B cell (primary cell): ENCODE measurements at regions not wholly inside any gene's neighbourhood (a gene's known extent, or its start where the extent isn't known, plus 50 kb on each side); places are given as distances from the start of the nearest gene placed in this dataset.

Source experiments
- ATAC-seq: fragments of 200-7000 bp; cut with Tn5 transposase; one replicate; pipeline ENCODE4 v1.10.0; 2021; ENCODE audit warnings: low read depth, mild to moderate bottlenecking, moderate number of reproducible peaks, moderate library complexity
- CTCF ChIA-PET: fragments of 350-600 bp; sonication (Branson Sonifier 250); formaldehyde crosslinking; loops from one replicate; lab custom pipeline; 2021; ENCODE audit warnings: antibody characterized with exemption, inconsistent platforms; lab: Charles Lee
- POLR2A ChIA-PET: fragments of 350-600 bp; sonication (Branson Sonifier 250); formaldehyde crosslinking; loops from one replicate; lab custom pipeline; 2021; ENCODE audit warnings: antibody characterized with exemption; lab: Charles Lee
- DNase-seq: peaks from one replicate; pipeline ENCODE4 v3.0.0; 2013
- H2AFZ ChIP-seq: 2 replicates; pipeline ENCODE4 v1.6.1; 2012; ENCODE audit warnings: mild to moderate bottlenecking, low read depth, low read length; ENCODE audit not compliant: insufficient read depth, poor library complexity, severe bottlenecking
- H3K27ac ChIP-seq, 2 donors: 1 replicate in 1 of 2; 2 replicates in 1 of 2; pipeline ENCODE4 v1.5.1; 2012 to 2013; ENCODE audit warnings: low read length in 2 of 2, mild to moderate bottlenecking in 2 of 2, moderate library complexity in 1 of 2
- H3K27me3 ChIP-seq, 4 experiments: fragments of 200-600 bp in 1 of 4; sonication (generic) in 1 of 4; replicated peaks in 1 of 4; 1 replicate in 2 of 4; 2 replicates in 2 of 4; pipeline versions ENCODE4 v1.6.1 to v1.7.0; 2013 to 2016; ENCODE audit warnings: low read length in 3 of 4, mild to moderate bottlenecking in 2 of 4, mixed read lengths in 1 of 4, moderate library complexity in 1 of 4; ENCODE audit not compliant: insufficient read depth in 4 of 4, control insufficient read depth in 3 of 4; ENCODE audit errors: control extremely low read depth in 1 of 4
- H3K36me3 ChIP-seq, 2 experiments: replicated peaks in 1 of 2; 1 replicate in 1 of 2; 2 replicates in 1 of 2; pipeline versions ENCODE4 v1.6.1 to v1.7.1; 2013; ENCODE audit warnings: low read length in 1 of 2; ENCODE audit not compliant: insufficient read depth in 2 of 2, control insufficient read depth in 1 of 2; ENCODE audit errors: control extremely low read depth in 1 of 2, extremely low read depth in 1 of 2
- H3K4me1 ChIP-seq, 2 donors: fragments of 200-600 bp in 1 of 2; sonication (generic) in 1 of 2; 1 replicate in 1 of 2; 2 replicates in 1 of 2; pipeline versions ENCODE4 v1.5.1 to v1.6.1; 2013 to 2017; ENCODE audit warnings: low read length in 2 of 2; ENCODE audit not compliant: control insufficient read depth in 2 of 2, insufficient read depth in 2 of 2
- H3K4me2 ChIP-seq: replicated peaks from 2 replicates; pipeline ENCODE3; 2012; ENCODE audit warnings: mild to moderate bottlenecking, low read depth, low read length; ENCODE audit not compliant: poor library complexity, severe bottlenecking
- H3K4me3 ChIP-seq, 5 experiments: fragments of 200-600 bp in 1 of 5; sonication (generic) in 1 of 5; 1 replicate in 3 of 5; 2 replicates in 2 of 5; pipeline versions ENCODE4 v1.5.1 to v1.7.0; 2011 to 2016; ENCODE audit warnings: low read length in 4 of 5, mild to moderate bottlenecking in 4 of 5, low read depth in 2 of 5, control low read depth in 1 of 5, moderate library complexity in 1 of 5; ENCODE audit not compliant: insufficient read depth in 1 of 5; ENCODE audit errors: control extremely low read depth in 1 of 5, extremely low read depth in 1 of 5
- H3K79me2 ChIP-seq: fragments of 200-600 bp; sonication (generic); one replicate; pipeline ENCODE4 v1.6.0; 2016; ENCODE audit warnings: low read length; ENCODE audit not compliant: control insufficient read depth, insufficient read depth
- H3K9ac ChIP-seq: fragments of 200-600 bp; sonication (generic); 2 replicates; pipeline ENCODE4 v1.6.1; 2017; ENCODE audit warnings: mild to moderate bottlenecking, low read length, moderate library complexity
- H3K9me3 ChIP-seq, 3 donors: one replicate each; pipeline versions ENCODE4 v1.6.1 to v1.7.1; 2013; ENCODE audit warnings: low read length in 2 of 3; ENCODE audit not compliant: control insufficient read depth in 2 of 3, insufficient read depth in 1 of 3; ENCODE audit errors: control extremely low read depth in 1 of 3
- H4K20me1 ChIP-seq: 2 replicates; pipeline ENCODE4 v1.6.0; 2012; ENCODE audit warnings: mild to moderate bottlenecking, low read length; ENCODE audit not compliant: insufficient read depth, control insufficient read depth, poor library complexity, severe bottlenecking
- H3K27ac Mint-ChIP-seq: one replicate; pipeline ENCODE4 v1.8.0; 2021; ENCODE audit warnings: mixed read lengths
- H3K27me3 Mint-ChIP-seq: one replicate; pipeline ENCODE4 v1.8.0; 2021; ENCODE audit warnings: mixed read lengths
- H3K4me1 Mint-ChIP-seq: one replicate; pipeline ENCODE4 v1.8.0; 2021; ENCODE audit warnings: mixed read lengths
- H3K4me3 Mint-ChIP-seq: one replicate; pipeline ENCODE4 v1.8.0; 2021; ENCODE audit warnings: mixed read lengths
- H3K9me3 Mint-ChIP-seq: one replicate; pipeline ENCODE4 v1.8.0; 2022; ENCODE audit warnings: mixed read lengths; ENCODE audit not compliant: insufficient read depth
- EZH2 ChIP-seq: IDR thresholded peaks from 2 replicates; pipeline ENCODE4 v1.6.1; 2012; ENCODE audit warnings: borderline replicate concordance, low read depth, mild to moderate bottlenecking, moderate library complexity, low read length; ENCODE audit not compliant: insufficient read depth, poor library complexity, severe bottlenecking
- WGBS: methylation state at CpG from one replicate; pipeline ENCODE4 v1.1.5; 2013; ENCODE audit warnings: missing lambda C conversion rate; ENCODE audit not compliant: insufficient coverage; 5-methylcytosine and 5-hydroxymethylcytosine counted together
- intact Hi-C: fragments of 100-400 bp; cut with micrococcal nuclease; formaldehyde crosslinking; loops from one replicate; pipeline ENCODE4 v1.10.0; 2022
- TF ChIP-seq, protein P1 (sequence below): fragments of 200-600 bp; IDR thresholded peaks from one replicate; pipeline ENCODE4 v1.8.0; 2022; ENCODE audit warnings: antibody characterized with exemption, mild to moderate bottlenecking

DNA sequence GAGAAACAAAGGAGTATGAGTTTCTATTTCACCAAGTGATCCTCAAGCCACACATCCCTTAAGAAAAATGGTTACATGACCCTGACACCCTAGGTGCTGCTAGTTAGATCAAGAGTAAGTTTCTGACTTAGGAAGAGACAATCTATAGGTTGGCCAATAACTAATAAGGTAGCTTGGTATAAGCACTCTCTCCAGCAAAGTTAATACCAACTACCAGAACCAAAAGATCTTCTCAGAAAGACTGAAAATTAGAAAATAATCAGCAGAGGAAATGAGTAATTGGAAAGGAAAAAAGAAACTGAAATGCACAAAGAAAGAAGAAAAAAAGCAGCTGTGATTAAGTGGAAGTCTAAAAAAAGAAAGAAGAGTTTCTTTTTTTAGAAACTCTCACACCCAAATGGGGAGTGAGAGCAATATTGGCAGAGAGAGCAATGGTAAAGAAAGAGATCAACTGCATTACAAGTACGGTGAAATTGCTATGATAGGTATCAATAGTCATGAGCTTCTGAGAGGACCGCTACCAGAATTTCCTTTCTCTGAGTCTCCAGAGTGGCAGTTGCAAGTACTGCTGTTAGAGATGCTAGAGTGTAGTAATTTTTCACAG is 195.5 kb downstream of the TMEM167A start:
- no peak for ATAC-seq
- Histone ChIP-seq H3K4me3 (no peak overlapping the region), H3K27ac (no peak overlapping the region), H3K4me2 (no peak overlapping the region), H3K79me2 (no peaks in the 10 kb centered on the region), H3K9ac (no peak overlapping the region), H3K4me1 (no peaks in the 10 kb centered on the region), H3K9me3 (peaks cover 0 to 18% (median 9%) of the 10 kb centered on the region in 3 donors), H3K27me3 (no peaks in the 10 kb centered on the region), H4K20me1 (no peaks in the 10 kb centered on the region), H3K36me3 (no peaks in the 10 kb centered on the region), H2AFZ (no peak overlapping the region)
- Mint-ChIP-seq H3K27ac (no peak overlapping the region), H3K4me3 (no peak overlapping the region), H3K4me1 (peaks cover 7% of the 10 kb centered on the region), H3K9me3 (peaks cover 15% of the 10 kb centered on the region), H3K27me3 (no peaks in the 10 kb centered on the region)
- POLR2A ChIA-PET = no interaction called here
- intact Hi-C loops = no loop called here
- TF ChIP-seq EZH2 = no peak
- TF ChIP-seq, protein P1, sequence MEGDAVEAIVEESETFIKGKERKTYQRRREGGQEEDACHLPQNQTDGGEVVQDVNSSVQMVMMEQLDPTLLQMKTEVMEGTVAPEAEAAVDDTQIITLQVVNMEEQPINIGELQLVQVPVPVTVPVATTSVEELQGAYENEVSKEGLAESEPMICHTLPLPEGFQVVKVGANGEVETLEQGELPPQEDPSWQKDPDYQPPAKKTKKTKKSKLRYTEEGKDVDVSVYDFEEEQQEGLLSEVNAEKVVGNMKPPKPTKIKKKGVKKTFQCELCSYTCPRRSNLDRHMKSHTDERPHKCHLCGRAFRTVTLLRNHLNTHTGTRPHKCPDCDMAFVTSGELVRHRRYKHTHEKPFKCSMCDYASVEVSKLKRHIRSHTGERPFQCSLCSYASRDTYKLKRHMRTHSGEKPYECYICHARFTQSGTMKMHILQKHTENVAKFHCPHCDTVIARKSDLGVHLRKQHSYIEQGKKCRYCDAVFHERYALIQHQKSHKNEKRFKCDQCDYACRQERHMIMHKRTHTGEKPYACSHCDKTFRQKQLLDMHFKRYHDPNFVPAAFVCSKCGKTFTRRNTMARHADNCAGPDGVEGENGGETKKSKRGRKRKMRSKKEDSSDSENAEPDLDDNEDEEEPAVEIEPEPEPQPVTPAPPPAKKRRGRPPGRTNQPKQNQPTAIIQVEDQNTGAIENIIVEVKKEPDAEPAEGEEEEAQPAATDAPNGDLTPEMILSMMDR = no peak
- WGBS = 88% methylated on average over 2 of the region's 2 CpGs
- DNase-seq = no peak
- CTCF ChIA-PET = no interaction called here

DNA sequence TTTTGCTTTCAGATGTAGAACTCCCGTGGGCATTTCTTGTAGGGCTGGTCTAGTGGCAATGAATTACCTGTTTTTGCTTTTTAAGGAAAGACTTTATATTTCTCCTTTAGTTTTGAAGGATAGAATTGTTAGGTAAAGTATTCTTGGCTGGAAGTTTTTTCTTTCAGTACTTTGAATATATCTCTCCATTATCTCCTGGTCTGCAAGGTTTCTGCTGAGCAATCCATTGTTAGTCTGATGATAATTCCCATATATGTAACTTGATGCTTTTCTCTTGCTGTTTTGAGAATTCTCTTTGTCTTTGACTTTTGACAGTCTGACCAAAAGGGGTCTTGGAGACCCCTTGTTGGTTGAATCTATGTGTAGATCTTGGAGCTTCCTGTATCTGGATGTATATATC is 198.1 kb downstream of the TMEM167A start:
- no peak overlapping the region for H3K27ac Mint-ChIP-seq
- peaks cover 15% of the 10 kb centered on the region for H3K9me3 Mint-ChIP-seq
- Histone ChIP-seq H3K27ac (no peak overlapping the region), H3K4me2 (no peak overlapping the region), H3K9me3 (peaks cover 0 to 18% (median 9%) of the 10 kb centered on the region in 3 donors), H4K20me1 (no peaks in the 10 kb centered on the region), H2AFZ (no peak overlapping the region), H3K79me2 (no peaks in the 10 kb centered on the region), H3K36me3 (no peaks in the 10 kb centered on the region), H3K27me3 (no peaks in the 10 kb centered on the region), H3K9ac (no peak overlapping the region), H3K4me1 (no peaks in the 10 kb centered on the region), H3K4me3 (no peak overlapping the region)
- no peak for ATAC-seq
- no peaks in the 10 kb centered on the region for H3K27me3 Mint-ChIP-seq
- TF ChIP-seq, protein P1 = no peak
- no peak for TF ChIP-seq EZH2
- CTCF ChIA-PET = no interaction called here
- intact Hi-C loops = no loop called here
- DNase-seq = no peak
- POLR2A ChIA-PET = no interaction called here
- peaks cover 2% of the 10 kb centered on the region for H3K4me1 Mint-ChIP-seq
- H3K4me3 Mint-ChIP-seq = no peak overlapping the region
- WGBS = no CpG with 5 or more reads among the region's 1 CpG
